WTC11 (cell line): ENCODE measurements at regions not wholly inside any gene's neighbourhood (a gene's known extent, or its start where the extent isn't known, plus 50 kb on each side); places are given as distances from the start of the nearest gene placed in this dataset.

Experiments
- ATAC-seq: fragments of 200-7000 bp; cut with Tn5 transposase; 2 replicates; pipeline ENCODE4 v1.10.0; 2021; ENCODE audit warnings: mild to moderate bottlenecking, moderate library complexity
- CTCF ChIA-PET: fragments of 300-600 bp; sonication (Branson Sonifier 250); formaldehyde crosslinking; loops from one replicate; lab custom pipeline; 2021; ENCODE audit warnings: antibody characterized with exemption; lab: Charles Lee
- POLR2A ChIA-PET: fragments of 350-600 bp; sonication (Branson Sonifier 250); formaldehyde crosslinking; loops from one replicate; lab custom pipeline; 2021; ENCODE audit warnings: antibody characterized with exemption; lab: Charles Lee
- DNase-seq: peaks from one replicate; pipeline ENCODE4 v3.0.0; 2021; ENCODE audit warnings: low spot score
- H3K27ac Mint-ChIP-seq: 2 replicates; pipeline ENCODE4 v1.8.0; 2021; ENCODE audit warnings: mixed read lengths
- H3K27me3 Mint-ChIP-seq: 2 replicates; pipeline ENCODE4 v1.8.0; 2021; ENCODE audit warnings: low read depth, mild to moderate bottlenecking, moderate library complexity, mixed read lengths
- H3K36me3 Mint-ChIP-seq: 2 replicates; pipeline ENCODE4 v1.8.0; 2021; ENCODE audit warnings: mixed read lengths
- H3K4me1 Mint-ChIP-seq: 2 replicates; pipeline ENCODE4 v1.8.0; 2022; ENCODE audit warnings: mixed read lengths
- H3K4me3 Mint-ChIP-seq: 2 replicates; pipeline ENCODE4 v1.8.0; 2021; ENCODE audit warnings: mild to moderate bottlenecking, moderate library complexity, mixed read lengths
- H3K9me3 Mint-ChIP-seq: 2 replicates; pipeline ENCODE4 v1.8.0; 2021; ENCODE audit warnings: mixed read lengths
- CBFB ChIP-seq: sonication (generic); formaldehyde crosslinking; IDR thresholded peaks from 2 replicates; pipeline ENCODE4 v1.8.1; 2022; ENCODE audit warnings: mild to moderate bottlenecking, low read depth, missing genetic modification reagents
- CREB1 ChIP-seq: sonication (generic); formaldehyde crosslinking; IDR thresholded peaks from 2 replicates; pipeline ENCODE4 v1.8.0; 2023; ENCODE audit warnings: mild to moderate bottlenecking, missing genetic modification reagents
- CREM ChIP-seq: sonication (generic); formaldehyde crosslinking; IDR thresholded peaks from 2 replicates; pipeline ENCODE4 v1.8.1; 2022; ENCODE audit warnings: mild to moderate bottlenecking, missing genetic modification reagents, moderate library complexity
- IRF2 ChIP-seq: sonication (generic); formaldehyde crosslinking; IDR thresholded peaks from 2 replicates; pipeline ENCODE4 v1.8.0; 2022; ENCODE audit warnings: low read depth, missing genetic modification reagents, borderline replicate concordance
- MXD4 ChIP-seq: fragments of 250-450 bp; sonication (Bioruptor Pico); IDR thresholded peaks from 2 replicates; pipeline ENCODE4 v1.8.0; 2021; ENCODE audit warnings: mild to moderate bottlenecking, moderate library complexity, borderline replicate concordance
- NFE2L1 ChIP-seq: sonication (generic); formaldehyde crosslinking; IDR thresholded peaks from 2 replicates; pipeline ENCODE4 v1.8.1; 2023; ENCODE audit warnings: missing genetic modification reagents
- NFYB ChIP-seq: sonication (generic); formaldehyde crosslinking; conservative IDR thresholded peaks from 2 replicates; pipeline ENCODE4 v1.8.0; 2022; ENCODE audit warnings: low read depth, missing genetic modification reagents
- SMAD3 ChIP-seq: sonication (generic); formaldehyde crosslinking; IDR thresholded peaks from 2 replicates; pipeline ENCODE4 v1.8.0; 2022; ENCODE audit warnings: missing genetic modification reagents, mild to moderate bottlenecking, borderline replicate concordance
- TEAD1 ChIP-seq: sonication (generic); formaldehyde crosslinking; IDR thresholded peaks from 2 replicates; pipeline ENCODE4 v1.8.0; 2022; ENCODE audit warnings: mild to moderate bottlenecking, missing genetic modification reagents
- ZNF121 ChIP-seq: sonication (generic); formaldehyde crosslinking; IDR thresholded peaks from 2 replicates; pipeline ENCODE4 v1.8.0; 2023; ENCODE audit warnings: missing genetic modification reagents
- ZNF396 ChIP-seq: fragments of 250-450 bp; sonication (Bioruptor Pico); IDR thresholded peaks from 2 replicates; pipeline ENCODE4 v1.8.0; 2021; ENCODE audit warnings: mild to moderate bottlenecking, moderate library complexity, borderline replicate concordance
- TF ChIP-seq, protein P1 (sequence below): fragments of 250-450 bp; sonication (Bioruptor Pico); IDR thresholded peaks from 2 replicates; pipeline ENCODE4 v1.9.0; 2021; ENCODE audit warnings: mild to moderate bottlenecking, borderline replicate concordance
- TF ChIP-seq, protein P2 (sequence below): sonication (generic); formaldehyde crosslinking; IDR thresholded peaks from 2 replicates; pipeline ENCODE4 v1.8.0; 2022; ENCODE audit warnings: mild to moderate bottlenecking, missing genetic modification reagents
- TF ChIP-seq, protein P3 (sequence below): fragments of 250-450 bp; sonication (Bioruptor Pico); IDR thresholded peaks from 2 replicates; pipeline ENCODE4 v1.9.0; 2021; ENCODE audit warnings: mild to moderate bottlenecking
- TF ChIP-seq, protein P4 (sequence below): sonication (generic); formaldehyde crosslinking; IDR thresholded peaks from 2 replicates; pipeline ENCODE4 v1.8.0; 2023; ENCODE audit warnings: mild to moderate bottlenecking, missing genetic modification reagents
- TF ChIP-seq, protein P5 (sequence below): sonication (generic); formaldehyde crosslinking; IDR thresholded peaks from 2 replicates; pipeline ENCODE4 v1.8.1; 2023; ENCODE audit warnings: mild to moderate bottlenecking, missing genetic modification reagents

DNA sequence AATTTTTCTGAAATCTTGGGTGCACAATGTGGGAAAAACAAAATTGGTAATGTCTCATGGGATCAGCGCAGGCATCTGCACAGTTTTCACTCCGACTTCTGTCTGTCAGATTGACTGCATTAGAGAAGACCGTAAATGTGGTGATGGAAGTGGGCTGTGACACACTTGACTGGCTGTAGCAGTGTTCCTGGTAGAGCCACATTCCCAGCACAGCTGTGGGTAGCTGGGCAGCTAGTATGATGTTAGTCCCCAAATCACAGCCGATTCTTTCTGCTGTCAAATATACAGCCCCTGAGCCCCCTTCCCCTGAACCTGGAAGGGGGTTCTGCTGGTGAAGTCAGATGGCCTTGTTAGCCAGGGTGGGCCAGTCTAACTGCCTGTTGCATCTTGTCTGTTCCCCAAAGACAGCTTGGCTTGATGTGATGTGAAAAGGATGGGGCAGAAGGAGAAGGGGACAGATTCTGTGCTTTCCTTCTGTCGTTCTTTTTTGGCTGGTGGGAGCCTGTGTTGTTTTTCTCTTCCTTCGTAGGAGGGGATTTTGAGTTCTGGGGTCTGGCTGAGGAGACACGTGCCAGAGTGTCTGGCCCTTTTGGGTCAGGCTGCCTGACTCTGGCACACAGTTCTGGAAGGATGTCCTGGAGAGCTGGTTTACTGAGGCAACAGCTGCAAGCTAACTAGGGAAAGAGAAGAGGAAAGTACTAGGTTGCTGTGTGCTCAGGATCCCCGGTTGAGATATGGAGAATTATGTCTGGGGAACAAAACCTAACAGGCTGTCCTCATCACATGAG, 66.4 kb upstream of the SPRY4 start (continued):
- TF ChIP-seq, protein P1, sequence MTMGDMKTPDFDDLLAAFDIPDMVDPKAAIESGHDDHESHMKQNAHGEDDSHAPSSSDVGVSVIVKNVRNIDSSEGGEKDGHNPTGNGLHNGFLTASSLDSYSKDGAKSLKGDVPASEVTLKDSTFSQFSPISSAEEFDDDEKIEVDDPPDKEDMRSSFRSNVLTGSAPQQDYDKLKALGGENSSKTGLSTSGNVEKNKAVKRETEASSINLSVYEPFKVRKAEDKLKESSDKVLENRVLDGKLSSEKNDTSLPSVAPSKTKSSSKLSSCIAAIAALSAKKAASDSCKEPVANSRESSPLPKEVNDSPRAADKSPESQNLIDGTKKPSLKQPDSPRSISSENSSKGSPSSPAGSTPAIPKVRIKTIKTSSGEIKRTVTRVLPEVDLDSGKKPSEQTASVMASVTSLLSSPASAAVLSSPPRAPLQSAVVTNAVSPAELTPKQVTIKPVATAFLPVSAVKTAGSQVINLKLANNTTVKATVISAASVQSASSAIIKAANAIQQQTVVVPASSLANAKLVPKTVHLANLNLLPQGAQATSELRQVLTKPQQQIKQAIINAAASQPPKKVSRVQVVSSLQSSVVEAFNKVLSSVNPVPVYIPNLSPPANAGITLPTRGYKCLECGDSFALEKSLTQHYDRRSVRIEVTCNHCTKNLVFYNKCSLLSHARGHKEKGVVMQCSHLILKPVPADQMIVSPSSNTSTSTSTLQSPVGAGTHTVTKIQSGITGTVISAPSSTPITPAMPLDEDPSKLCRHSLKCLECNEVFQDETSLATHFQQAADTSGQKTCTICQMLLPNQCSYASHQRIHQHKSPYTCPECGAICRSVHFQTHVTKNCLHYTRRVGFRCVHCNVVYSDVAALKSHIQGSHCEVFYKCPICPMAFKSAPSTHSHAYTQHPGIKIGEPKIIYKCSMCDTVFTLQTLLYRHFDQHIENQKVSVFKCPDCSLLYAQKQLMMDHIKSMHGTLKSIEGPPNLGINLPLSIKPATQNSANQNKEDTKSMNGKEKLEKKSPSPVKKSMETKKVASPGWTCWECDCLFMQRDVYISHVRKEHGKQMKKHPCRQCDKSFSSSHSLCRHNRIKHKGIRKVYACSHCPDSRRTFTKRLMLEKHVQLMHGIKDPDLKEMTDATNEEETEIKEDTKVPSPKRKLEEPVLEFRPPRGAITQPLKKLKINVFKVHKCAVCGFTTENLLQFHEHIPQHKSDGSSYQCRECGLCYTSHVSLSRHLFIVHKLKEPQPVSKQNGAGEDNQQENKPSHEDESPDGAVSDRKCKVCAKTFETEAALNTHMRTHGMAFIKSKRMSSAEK = no peak
- TF ChIP-seq, protein P2, sequence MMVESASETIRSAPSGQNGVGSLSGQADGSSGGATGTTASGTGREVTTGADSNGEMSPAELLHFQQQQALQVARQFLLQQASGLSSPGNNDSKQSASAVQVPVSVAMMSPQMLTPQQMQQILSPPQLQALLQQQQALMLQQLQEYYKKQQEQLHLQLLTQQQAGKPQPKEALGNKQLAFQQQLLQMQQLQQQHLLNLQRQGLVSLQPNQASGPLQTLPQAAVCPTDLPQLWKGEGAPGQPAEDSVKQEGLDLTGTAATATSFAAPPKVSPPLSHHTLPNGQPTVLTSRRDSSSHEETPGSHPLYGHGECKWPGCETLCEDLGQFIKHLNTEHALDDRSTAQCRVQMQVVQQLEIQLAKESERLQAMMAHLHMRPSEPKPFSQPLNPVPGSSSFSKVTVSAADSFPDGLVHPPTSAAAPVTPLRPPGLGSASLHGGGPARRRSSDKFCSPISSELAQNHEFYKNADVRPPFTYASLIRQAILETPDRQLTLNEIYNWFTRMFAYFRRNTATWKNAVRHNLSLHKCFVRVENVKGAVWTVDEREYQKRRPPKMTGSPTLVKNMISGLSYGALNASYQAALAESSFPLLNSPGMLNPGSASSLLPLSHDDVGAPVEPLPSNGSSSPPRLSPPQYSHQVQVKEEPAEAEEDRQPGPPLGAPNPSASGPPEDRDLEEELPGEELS = no peak
- TF ChIP-seq MXD4 (CRISPR knock-in tag) = no peak
- TF ChIP-seq, protein P3, sequence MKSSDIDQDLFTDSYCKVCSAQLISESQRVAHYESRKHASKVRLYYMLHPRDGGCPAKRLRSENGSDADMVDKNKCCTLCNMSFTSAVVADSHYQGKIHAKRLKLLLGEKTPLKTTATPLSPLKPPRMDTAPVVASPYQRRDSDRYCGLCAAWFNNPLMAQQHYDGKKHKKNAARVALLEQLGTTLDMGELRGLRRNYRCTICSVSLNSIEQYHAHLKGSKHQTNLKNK = no peak
- TF ChIP-seq, all 79 proteins: peak for 0

DNA sequence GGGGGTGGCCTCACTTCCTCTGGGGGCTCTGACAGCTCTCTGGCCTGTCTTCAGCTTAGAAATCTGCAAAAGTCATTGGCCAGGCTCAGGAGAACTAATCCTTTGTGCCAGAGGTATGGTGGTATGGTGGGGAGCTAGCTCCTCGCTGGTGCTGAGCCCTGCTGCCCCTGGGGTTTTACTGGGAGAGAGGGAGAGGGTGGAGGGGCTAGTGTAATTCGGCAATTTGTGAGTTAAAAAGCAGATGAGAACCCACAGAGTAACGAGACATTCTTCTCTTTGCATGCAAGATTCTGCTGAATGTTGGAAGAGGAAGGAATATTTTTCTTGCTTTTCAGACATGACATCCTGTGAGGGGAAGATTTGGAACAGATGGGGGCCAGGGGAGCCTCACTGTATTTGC, 65.5 kb upstream of the SPRY4 start:
- ATAC-seq = peak; percentile 69
- TF ChIP-seq ZNF121 (CRISPR knock-in tag) (no peak), CREM (CRISPR knock-in tag) (no peak), NFE2L1 (no peak), NFYB (CRISPR knock-in tag) (no peak), CBFB (no peak), CREB1 (CRISPR knock-in tag) (no peak), MXD4 (CRISPR knock-in tag) (no peak), SMAD3 (CRISPR knock-in tag) (no peak), TEAD1 (CRISPR knock-in tag) (no peak), IRF2 (CRISPR knock-in tag) (no peak), ZNF396 (no peak)
- TF ChIP-seq, protein P4, sequence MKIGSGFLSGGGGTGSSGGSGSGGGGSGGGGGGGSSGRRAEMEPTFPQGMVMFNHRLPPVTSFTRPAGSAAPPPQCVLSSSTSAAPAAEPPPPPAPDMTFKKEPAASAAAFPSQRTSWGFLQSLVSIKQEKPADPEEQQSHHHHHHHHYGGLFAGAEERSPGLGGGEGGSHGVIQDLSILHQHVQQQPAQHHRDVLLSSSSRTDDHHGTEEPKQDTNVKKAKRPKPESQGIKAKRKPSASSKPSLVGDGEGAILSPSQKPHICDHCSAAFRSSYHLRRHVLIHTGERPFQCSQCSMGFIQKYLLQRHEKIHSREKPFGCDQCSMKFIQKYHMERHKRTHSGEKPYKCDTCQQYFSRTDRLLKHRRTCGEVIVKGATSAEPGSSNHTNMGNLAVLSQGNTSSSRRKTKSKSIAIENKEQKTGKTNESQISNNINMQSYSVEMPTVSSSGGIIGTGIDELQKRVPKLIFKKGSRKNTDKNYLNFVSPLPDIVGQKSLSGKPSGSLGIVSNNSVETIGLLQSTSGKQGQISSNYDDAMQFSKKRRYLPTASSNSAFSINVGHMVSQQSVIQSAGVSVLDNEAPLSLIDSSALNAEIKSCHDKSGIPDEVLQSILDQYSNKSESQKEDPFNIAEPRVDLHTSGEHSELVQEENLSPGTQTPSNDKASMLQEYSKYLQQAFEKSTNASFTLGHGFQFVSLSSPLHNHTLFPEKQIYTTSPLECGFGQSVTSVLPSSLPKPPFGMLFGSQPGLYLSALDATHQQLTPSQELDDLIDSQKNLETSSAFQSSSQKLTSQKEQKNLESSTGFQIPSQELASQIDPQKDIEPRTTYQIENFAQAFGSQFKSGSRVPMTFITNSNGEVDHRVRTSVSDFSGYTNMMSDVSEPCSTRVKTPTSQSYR (CRISPR knock-in tag) = no peak
- TF ChIP-seq, protein P5, sequence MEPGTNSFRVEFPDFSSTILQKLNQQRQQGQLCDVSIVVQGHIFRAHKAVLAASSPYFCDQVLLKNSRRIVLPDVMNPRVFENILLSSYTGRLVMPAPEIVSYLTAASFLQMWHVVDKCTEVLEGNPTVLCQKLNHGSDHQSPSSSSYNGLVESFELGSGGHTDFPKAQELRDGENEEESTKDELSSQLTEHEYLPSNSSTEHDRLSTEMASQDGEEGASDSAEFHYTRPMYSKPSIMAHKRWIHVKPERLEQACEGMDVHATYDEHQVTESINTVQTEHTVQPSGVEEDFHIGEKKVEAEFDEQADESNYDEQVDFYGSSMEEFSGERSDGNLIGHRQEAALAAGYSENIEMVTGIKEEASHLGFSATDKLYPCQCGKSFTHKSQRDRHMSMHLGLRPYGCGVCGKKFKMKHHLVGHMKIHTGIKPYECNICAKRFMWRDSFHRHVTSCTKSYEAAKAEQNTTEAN = no peak
- CTCF ChIA-PET = interaction anchor here (0.7 to 1.8 kb wide), 6 partner anchors 33 to 265 kb away, joined by 3 to 4 read pairs (median 3); no protein-coding TSS in a partner anchor
- no peak for DNase-seq
- Mint-ChIP-seq H3K9me3 (peaks cover 4% of the 10 kb centered on the region), H3K4me1 (peaks cover 45% of the 10 kb centered on the region), H3K4me3 (peak overlapping the region; percentile 6; the same call in 1 of the 2 replicates), H3K27ac (peak overlapping the region; percentile 94), H3K36me3 (peaks cover 18% of the 10 kb centered on the region), H3K27me3 (peaks cover 4% of the 10 kb centered on the region)
- POLR2A ChIA-PET = interaction anchor here (1.1 kb wide), 1 partner anchor 63 kb away, joined by 3 read pairs; no protein-coding TSS in a partner anchor
